ENCODE measurements at regions not wholly inside any gene's neighbourhood (a gene's known extent, or its start where the extent isn't known, plus 50 kb on each side); places are given as distances from the start of the nearest gene placed in this dataset.

DNA sequence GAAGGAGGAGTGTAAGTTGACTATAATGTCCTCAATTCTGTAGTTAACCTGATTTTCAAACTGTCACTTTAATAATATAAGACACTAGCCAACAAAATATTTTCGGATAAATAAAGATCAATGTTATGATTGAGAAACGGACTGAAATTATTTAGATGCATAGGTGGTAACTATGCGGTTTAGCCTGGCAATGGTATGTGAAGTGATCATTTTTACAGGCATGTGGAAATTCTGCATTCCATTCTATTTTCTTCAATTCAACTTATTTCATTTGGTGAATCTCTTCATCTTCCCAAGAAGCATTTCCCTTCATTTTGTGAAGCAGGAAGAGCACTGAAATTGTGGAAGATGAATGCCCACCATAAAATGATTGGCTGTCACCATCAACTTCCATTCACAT is 1457.5 kb upstream of the CDH9 start:
- Histone ChIP-seq H3K27me3 (ENCODE audit: insufficient read depth, low read depth) (no peaks in the 10 kb centered on the region), H2AFZ (ENCODE audit: low read depth) (no peak overlapping the region)
- TF ChIP-seq, protein P1, sequence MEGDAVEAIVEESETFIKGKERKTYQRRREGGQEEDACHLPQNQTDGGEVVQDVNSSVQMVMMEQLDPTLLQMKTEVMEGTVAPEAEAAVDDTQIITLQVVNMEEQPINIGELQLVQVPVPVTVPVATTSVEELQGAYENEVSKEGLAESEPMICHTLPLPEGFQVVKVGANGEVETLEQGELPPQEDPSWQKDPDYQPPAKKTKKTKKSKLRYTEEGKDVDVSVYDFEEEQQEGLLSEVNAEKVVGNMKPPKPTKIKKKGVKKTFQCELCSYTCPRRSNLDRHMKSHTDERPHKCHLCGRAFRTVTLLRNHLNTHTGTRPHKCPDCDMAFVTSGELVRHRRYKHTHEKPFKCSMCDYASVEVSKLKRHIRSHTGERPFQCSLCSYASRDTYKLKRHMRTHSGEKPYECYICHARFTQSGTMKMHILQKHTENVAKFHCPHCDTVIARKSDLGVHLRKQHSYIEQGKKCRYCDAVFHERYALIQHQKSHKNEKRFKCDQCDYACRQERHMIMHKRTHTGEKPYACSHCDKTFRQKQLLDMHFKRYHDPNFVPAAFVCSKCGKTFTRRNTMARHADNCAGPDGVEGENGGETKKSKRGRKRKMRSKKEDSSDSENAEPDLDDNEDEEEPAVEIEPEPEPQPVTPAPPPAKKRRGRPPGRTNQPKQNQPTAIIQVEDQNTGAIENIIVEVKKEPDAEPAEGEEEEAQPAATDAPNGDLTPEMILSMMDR (conservative IDR thresholded peaks at IDR 0.05; ENCODE audit: low read depth, low read length), result no peak

DNA sequence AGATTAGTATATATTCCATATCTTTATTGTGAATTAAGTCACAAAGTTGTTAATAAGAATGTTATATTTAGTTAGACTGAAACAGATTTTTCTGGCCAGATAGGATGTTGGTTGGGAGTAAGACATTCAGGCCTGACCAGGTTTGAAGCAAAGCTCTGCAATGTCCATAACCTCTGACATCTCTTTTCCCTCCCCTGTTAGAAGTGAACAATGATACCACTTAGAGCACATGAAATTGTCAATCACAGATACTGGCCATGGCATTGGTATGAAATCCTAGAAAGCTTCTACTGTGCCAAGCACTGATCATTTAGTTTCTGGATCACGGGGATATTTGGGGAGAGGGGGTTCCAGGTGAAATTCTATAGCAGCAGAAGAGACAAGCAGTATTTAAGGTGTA is 1455.1 kb upstream of the CDH9 start:
- no peaks in the 10 kb centered on the region for H3K27me3 ChIP-seq (ENCODE audit: insufficient read depth, low read depth)
- H3K9ac ChIP-seq, result no peak overlapping the region
- no peaks in the 10 kb centered on the region for H4K20me1 ChIP-seq (ENCODE audit: insufficient read depth)
- no peaks in the 10 kb centered on the region for H3K4me1 ChIP-seq (ENCODE audit: low read depth, poor library complexity, severe bottlenecking)
- no peaks in the 10 kb centered on the region for H3K36me3 ChIP-seq (ENCODE audit: insufficient read depth)
- H2AFZ ChIP-seq (ENCODE audit: low read depth), result no peak overlapping the region
- H3K4me2 ChIP-seq, result no peak overlapping the region
- no peaks in the 10 kb centered on the region for H3K79me2 ChIP-seq (ENCODE audit: insufficient read depth, low read depth)
- TF ChIP-seq, protein P1 (conservative IDR thresholded peaks at IDR 0.05; ENCODE audit: low read depth, low read length), result no peak
- no peak overlapping the region for H3K27ac ChIP-seq
- no peak overlapping the region for H3K4me3 ChIP-seq (IDR thresholded peaks at IDR 0.05; ENCODE audit: insufficient read depth, low read depth, low read length)

More for the DNA sequence above, 1457.5 kb upstream of the CDH9 start:
- H3K27ac ChIP-seq, result no peak overlapping the region
- H3K79me2 ChIP-seq (ENCODE audit: insufficient read depth, low read depth), result no peaks in the 10 kb centered on the region
- H3K9ac ChIP-seq, result no peak overlapping the region
- H3K36me3 ChIP-seq (ENCODE audit: insufficient read depth), result no peaks in the 10 kb centered on the region
- no peaks in the 10 kb centered on the region for H3K4me1 ChIP-seq (ENCODE audit: low read depth, poor library complexity, severe bottlenecking)
- no peak overlapping the region for H3K4me3 ChIP-seq (IDR thresholded peaks at IDR 0.05; ENCODE audit: insufficient read depth, low read depth, low read length)
- no peak overlapping the region for H3K4me2 ChIP-seq
- no peaks in the 10 kb centered on the region for H4K20me1 ChIP-seq (ENCODE audit: insufficient read depth)

DNA sequence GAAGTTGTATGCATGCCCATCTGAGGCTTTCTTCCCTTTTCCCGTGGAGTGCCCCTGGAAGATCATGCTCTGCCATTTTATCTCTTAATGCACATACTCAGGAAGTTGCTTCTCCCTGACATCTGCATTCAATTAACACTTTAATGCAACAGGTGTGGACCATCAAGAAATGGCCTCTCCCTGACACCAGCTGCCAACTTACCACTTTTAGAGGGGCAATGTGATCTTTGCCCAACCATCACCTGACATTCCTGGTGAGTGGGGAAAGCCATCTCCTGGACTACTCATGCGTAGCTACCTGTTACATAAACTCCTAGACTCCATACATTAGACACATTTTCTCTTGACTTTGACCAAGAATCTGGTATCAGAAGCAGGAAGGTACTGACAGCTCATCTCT is 1450.4 kb upstream of the CDH9 start:
- Histone ChIP-seq H3K4me2 (no peak overlapping the region), H3K79me2 (ENCODE audit: insufficient read depth, low read depth) (no peaks in the 10 kb centered on the region), H3K4me1 (ENCODE audit: low read depth, poor library complexity, severe bottlenecking) (no peaks in the 10 kb centered on the region), H2AFZ (ENCODE audit: low read depth) (no peak overlapping the region), H4K20me1 (ENCODE audit: insufficient read depth) (no peaks in the 10 kb centered on the region), H3K9ac (no peak overlapping the region), H3K36me3 (ENCODE audit: insufficient read depth) (no peaks in the 10 kb centered on the region), H3K27ac (no peak overlapping the region), H3K4me3 (IDR thresholded peaks at IDR 0.05; ENCODE audit: insufficient read depth, low read depth, low read length) (no peak overlapping the region), H3K27me3 (ENCODE audit: insufficient read depth, low read depth) (no peaks in the 10 kb centered on the region)
- TF ChIP-seq, protein P1 (conservative IDR thresholded peaks at IDR 0.05; ENCODE audit: low read depth, low read length), result no peak

DNA sequence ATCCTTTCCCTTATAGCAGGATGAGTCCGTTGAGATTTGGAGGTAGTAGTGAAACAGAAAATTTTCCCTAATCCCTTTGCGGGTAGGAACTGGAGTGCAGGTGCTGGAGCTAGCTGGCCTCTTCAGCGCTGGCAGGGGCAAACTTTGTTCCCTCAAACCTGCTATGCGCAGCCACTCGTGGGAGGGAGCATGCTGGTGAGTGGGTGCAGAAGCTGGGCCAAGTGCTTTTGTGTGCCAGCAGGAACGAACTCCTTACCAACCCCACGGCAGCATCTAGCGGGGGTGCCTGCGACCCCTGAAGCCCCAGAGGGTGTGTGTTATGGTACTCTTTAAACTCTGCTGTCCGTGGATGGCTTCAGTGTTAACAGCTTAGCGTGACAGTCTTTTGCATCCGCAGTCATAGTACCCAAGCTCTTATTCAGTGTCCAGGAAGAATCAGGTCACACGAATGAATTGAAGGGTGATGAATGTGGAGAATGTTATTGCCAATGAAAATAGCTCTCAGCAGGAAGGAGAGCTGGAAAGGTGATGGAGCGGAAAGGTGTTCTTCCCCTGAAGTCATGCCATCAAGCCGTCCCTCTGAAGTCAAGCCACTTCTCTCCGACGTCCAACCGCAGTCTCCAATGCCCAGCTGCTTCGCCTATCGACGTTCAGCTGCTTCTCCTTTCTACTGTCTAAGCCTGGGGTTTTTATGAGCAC is 1445.1 kb upstream of the CDH9 start:
- no peaks in the 10 kb centered on the region for H3K36me3 ChIP-seq (ENCODE audit: insufficient read depth)
- no peaks in the 10 kb centered on the region for H4K20me1 ChIP-seq (ENCODE audit: insufficient read depth)
- no peak overlapping the region for H3K4me3 ChIP-seq (IDR thresholded peaks at IDR 0.05; ENCODE audit: insufficient read depth, low read depth, low read length)
- H3K27ac ChIP-seq, result no peak overlapping the region
- TF ChIP-seq, protein P1 (conservative IDR thresholded peaks at IDR 0.05; ENCODE audit: low read depth, low read length), result no peak
- no peaks in the 10 kb centered on the region for H3K27me3 ChIP-seq (ENCODE audit: insufficient read depth, low read depth)
- H2AFZ ChIP-seq (ENCODE audit: low read depth), result no peak overlapping the region
- no peaks in the 10 kb centered on the region for H3K4me1 ChIP-seq (ENCODE audit: low read depth, poor library complexity, severe bottlenecking)
- H3K9ac ChIP-seq, result no peak overlapping the region
- H3K79me2 ChIP-seq (ENCODE audit: insufficient read depth, low read depth), result no peaks in the 10 kb centered on the region
- H3K4me2 ChIP-seq, result no peak overlapping the region
